ENCODE measurements at regions not wholly inside any gene's neighbourhood (a gene's known extent, or its start where the extent isn't known, plus 50 kb on each side); places are given as distances from the start of the nearest gene placed in this dataset.

GRCh38 chr9:21656776-21657674 lies 145.4 kb upstream of the MTAP start:
- no peaks in the 10 kb centered on the region for H3K23me2 ChIP-seq (ENCODE audit: insufficient read length, low read depth, low read length, poor library complexity, severe bottlenecking)
- no peak overlapping the region for H3K4ac ChIP-seq (ENCODE audit: low read depth, low read length)
- H4K5ac ChIP-seq (ENCODE audit: insufficient read length, low read depth, low read length), result no peak overlapping the region
- no peaks in the 10 kb centered on the region for H3K79me1 ChIP-seq (ENCODE audit: insufficient read depth, low read depth, low read length, poor library complexity, severe bottlenecking)
- H3K14ac ChIP-seq (ENCODE audit: insufficient read depth, low read length), result no peak overlapping the region
- no peak overlapping the region for H2BK20ac ChIP-seq (ENCODE audit: low read depth, low read length, poor library complexity, severe bottlenecking)
- H4K20me1 ChIP-seq (ENCODE audit: control insufficient read depth, insufficient read depth, insufficient read length), result no peaks in the 10 kb centered on the region
- no peak overlapping the region for H3K4me2 ChIP-seq (ENCODE audit: insufficient read depth, insufficient read length, low read length)
- H3K18ac ChIP-seq (ENCODE audit: insufficient read length, low read depth, low read length), result no peak overlapping the region
- no CpG with 5 or more reads among the region's 2 CpGs for WGBS (ENCODE audit: extremely low coverage, insufficient read length, low lambda C conversion rate)
- H3K23ac ChIP-seq (ENCODE audit: insufficient read length, low read depth, low read length), result no peak overlapping the region
- no peak overlapping the region for H2AFZ ChIP-seq (ENCODE audit: low read length)
- Mint-ChIP-seq H3K4me1 (no peaks in the 10 kb centered on the region), H3K27me3 (ENCODE audit: low read depth) (no peaks in the 10 kb centered on the region; the same call in none of the 2 replicates), H3K36me3 (ENCODE audit: insufficient read depth in 1 of 3, low read depth in 3 of 3) (no peaks in the 10 kb centered on the region), H3K9me3 (no peaks in the 10 kb centered on the region), H3K27ac (no peak overlapping the region), H3K4me3 (no peak overlapping the region)
- H3K27ac ChIP-seq (ENCODE audit: insufficient read length, low read depth, low read length), result no peak overlapping the region
- no peak overlapping the region for H3T11ph ChIP-seq (ENCODE audit: low read length)
- no peak overlapping the region for H2BK5ac ChIP-seq (ENCODE audit: insufficient read length, low read length)
- H2BK12ac ChIP-seq (ENCODE audit: insufficient read length, low read depth, low read length), result no peak overlapping the region
- no peaks in the 10 kb centered on the region for H3K9me3 ChIP-seq (ENCODE audit: control insufficient read depth, low read depth, low read length)
- H3K9ac ChIP-seq (ENCODE audit: extremely low read depth, insufficient read length, low read length), result no peak overlapping the region
- no peak overlapping the region for H2AK5ac ChIP-seq (ENCODE audit: insufficient read length, low read length)
- H3K79me2 ChIP-seq (ENCODE audit: insufficient read depth, low read length), result no peaks in the 10 kb centered on the region
- no peak for TF ChIP-seq CTCF (conservative IDR thresholded peaks at IDR 0.05)
- no peak overlapping the region for H3K56ac ChIP-seq (ENCODE audit: insufficient read length, low read depth, low read length)
- no peaks in the 10 kb centered on the region for H3K27me3 ChIP-seq (ENCODE audit: insufficient read depth, low read length)
- no peak overlapping the region for H4K8ac ChIP-seq (replicated peaks; ENCODE audit: insufficient read length, low read depth, low read length)
- no peak overlapping the region for H2BK15ac ChIP-seq (ENCODE audit: low read depth, low read length)
- H3K4me1 ChIP-seq (ENCODE audit: insufficient read depth, low read length), result no peaks in the 10 kb centered on the region
- no peak for DNase-seq
- no peak overlapping the region for H2BK120ac ChIP-seq (ENCODE audit: low read depth, low read length, poor library complexity, severe bottlenecking)
- no peak overlapping the region for H4K91ac ChIP-seq (ENCODE audit: insufficient read length, low read depth, low read length)

Data from H9 (cell line).